H9 (cell line): ENCODE measurements at regions not wholly inside any gene's neighbourhood (a gene's known extent, or its start where the extent isn't known, plus 50 kb on each side); places are given as distances from the start of the nearest gene placed in this dataset.
A peak's percentile ranks its signal among the peaks of the same experiment; 100 is the strongest.

Experiments used
- DNase-seq: peaks from one replicate; pipeline ENCODE4 v3.0.0-alpha.2; 2017
- H2AFZ ChIP-seq: one replicate; pipeline ENCODE4 v1.6.1; 2013; ENCODE audit warnings: mild to moderate bottlenecking, low read length, control low read depth, moderate library complexity
- H2AK5ac ChIP-seq: 2 replicates; pipeline ENCODE4 v1.6.1; 2013; ENCODE audit warnings: low read length, control low read depth, mixed read lengths; ENCODE audit not compliant: insufficient read length
- H2BK120ac ChIP-seq: one replicate; pipeline ENCODE4 v1.6.1; 2013; ENCODE audit warnings: low read depth, mild to moderate bottlenecking, low read length, control low read depth, inconsistent platforms; ENCODE audit not compliant: poor library complexity, severe bottlenecking
- H2BK12ac ChIP-seq: 2 replicates; pipeline ENCODE4 v1.6.1; 2013; ENCODE audit warnings: low read length, control low read depth, mixed read lengths, low read depth; ENCODE audit not compliant: insufficient read length
- H2BK15ac ChIP-seq: 2 replicates; pipeline ENCODE4 v1.6.1; 2013; ENCODE audit warnings: low read depth, low read length, control low read depth
- H2BK20ac ChIP-seq: one replicate; pipeline ENCODE4 v1.6.1; 2013; ENCODE audit warnings: low read depth, mild to moderate bottlenecking, low read length, control low read depth, inconsistent platforms; ENCODE audit not compliant: poor library complexity, severe bottlenecking
- H2BK5ac ChIP-seq: 2 replicates; pipeline ENCODE4 v1.6.1; 2013; ENCODE audit warnings: low read length, control low read depth, mixed read lengths; ENCODE audit not compliant: insufficient read length
- H3K14ac ChIP-seq: 2 replicates; pipeline ENCODE4 v1.6.1; 2013; ENCODE audit warnings: low read length, control low read depth; ENCODE audit not compliant: insufficient read depth
- H3K18ac ChIP-seq: 2 replicates; pipeline ENCODE4 v1.6.1; 2013; ENCODE audit warnings: low read depth, mild to moderate bottlenecking, mixed read lengths, low read length, control low read depth; ENCODE audit not compliant: insufficient read length
- H3K23ac ChIP-seq: 2 replicates; pipeline ENCODE4 v1.6.1; 2013; ENCODE audit warnings: low read length, control low read depth, mixed read lengths, low read depth; ENCODE audit not compliant: insufficient read length
- H3K23me2 ChIP-seq: 2 replicates; pipeline ENCODE4 v1.6.1; 2013; ENCODE audit warnings: low read depth, mild to moderate bottlenecking, mixed read lengths, low read length, control low read depth; ENCODE audit not compliant: insufficient read length, poor library complexity, severe bottlenecking
- H3K27ac ChIP-seq: 2 replicates; pipeline ENCODE4 v1.5.1; 2013; ENCODE audit warnings: low read length, control low read depth, mixed read lengths, low read depth; ENCODE audit not compliant: insufficient read length
- H3K27me3 ChIP-seq: 2 replicates; pipeline ENCODE4 v1.6.1; 2013; ENCODE audit warnings: low read length, control low read depth, inconsistent platforms; ENCODE audit not compliant: insufficient read depth
- H3K4ac ChIP-seq: 2 replicates; pipeline ENCODE4 v1.6.1; 2013; ENCODE audit warnings: low read depth, mild to moderate bottlenecking, control low read depth, inconsistent platforms, low read length, moderate library complexity
- H3K4me1 ChIP-seq: 2 replicates; pipeline ENCODE4 v1.6.1; 2013; ENCODE audit warnings: low read length, control low read depth, inconsistent platforms; ENCODE audit not compliant: insufficient read depth
- H3K4me2 ChIP-seq: 2 replicates; pipeline ENCODE4 v1.6.1; 2013; ENCODE audit warnings: low read length, control low read depth, mixed read lengths; ENCODE audit not compliant: insufficient read length, insufficient read depth
- H3K56ac ChIP-seq: 2 replicates; pipeline ENCODE4 v1.6.1; 2013; ENCODE audit warnings: low read depth, mild to moderate bottlenecking, mixed read lengths, low read length, control low read depth; ENCODE audit not compliant: insufficient read length
- H3K79me1 ChIP-seq: 2 replicates; pipeline ENCODE4 v1.6.1; 2013; ENCODE audit warnings: low read depth, mild to moderate bottlenecking, moderate library complexity, low read length, control low read depth, inconsistent platforms; ENCODE audit not compliant: insufficient read depth, poor library complexity, severe bottlenecking
- H3K79me2 ChIP-seq: 2 replicates; pipeline ENCODE4 v1.6.1; 2013; ENCODE audit warnings: low read length, control low read depth, inconsistent platforms; ENCODE audit not compliant: insufficient read depth
- H3K9ac ChIP-seq: 2 replicates; pipeline ENCODE4 v1.6.1; 2013; ENCODE audit warnings: low read length, control low read depth, mixed read lengths; ENCODE audit not compliant: insufficient read length; ENCODE audit errors: extremely low read depth
- H3K9me3 ChIP-seq: one replicate; pipeline ENCODE4 v1.6.1; 2013; ENCODE audit warnings: low read depth, low read length, inconsistent platforms; ENCODE audit not compliant: control insufficient read depth
- H3T11ph ChIP-seq: one replicate; pipeline ENCODE4 v1.6.1; 2013; ENCODE audit warnings: mild to moderate bottlenecking, low read length, control low read depth, inconsistent platforms
- H4K20me1 ChIP-seq: one replicate; pipeline ENCODE4 v1.6.1; 2013; ENCODE audit not compliant: control insufficient read depth, insufficient read length, insufficient read depth
- H4K5ac ChIP-seq: 2 replicates; pipeline ENCODE4 v1.6.1; 2013; ENCODE audit warnings: low read depth, mild to moderate bottlenecking, mixed read lengths, low read length, control low read depth; ENCODE audit not compliant: insufficient read length
- H4K8ac ChIP-seq: replicated peaks from 2 replicates; pipeline ENCODE4 v1.6.1; 2013; ENCODE audit warnings: low read length, control low read depth, mixed read lengths, low read depth; ENCODE audit not compliant: insufficient read length
- H4K91ac ChIP-seq: 2 replicates; pipeline ENCODE4 v1.6.1; 2013; ENCODE audit warnings: low read depth, mild to moderate bottlenecking, moderate library complexity, mixed read lengths, low read length, control low read depth; ENCODE audit not compliant: insufficient read length
- H3K27ac Mint-ChIP-seq, 3 experiments: 2 replicates in 2 of 3; 3 replicates in 1 of 3; pipeline ENCODE4 v1.8.0; 2020 to 2021; ENCODE audit warnings: mixed read lengths in 3 of 3, mild to moderate bottlenecking in 1 of 3, moderate library complexity in 1 of 3
- H3K27me3 Mint-ChIP-seq: 2 replicates; pipeline ENCODE4 v1.8.0; 2021; ENCODE audit warnings: low read depth, mild to moderate bottlenecking, moderate library complexity, mixed read lengths
- H3K36me3 Mint-ChIP-seq, 3 experiments: 2 replicates in 2 of 3; 3 replicates in 1 of 3; pipeline ENCODE4 v1.8.0; 2020 to 2021; ENCODE audit warnings: low read depth in 3 of 3, mixed read lengths in 3 of 3; ENCODE audit not compliant: insufficient read depth in 1 of 3
- H3K4me1 Mint-ChIP-seq, 2 experiments: 2 replicates each; pipeline ENCODE4 v1.8.0; 2020; ENCODE audit warnings: mixed read lengths in 2 of 2
- H3K4me3 Mint-ChIP-seq, 2 experiments: 2 replicates in 1 of 2; 3 replicates in 1 of 2; pipeline ENCODE4 v1.8.0; 2020 to 2021; ENCODE audit warnings: mild to moderate bottlenecking in 2 of 2, mixed read lengths in 2 of 2, moderate library complexity in 1 of 2
- H3K9me3 Mint-ChIP-seq, 2 experiments: 2 replicates in 1 of 2; 3 replicates in 1 of 2; pipeline ENCODE4 v1.8.0; 2020; ENCODE audit warnings: mild to moderate bottlenecking in 2 of 2, mixed read lengths in 2 of 2, moderate library complexity in 1 of 2
- CTCF ChIP-seq: fragments of 200-600 bp; sonication (generic); conservative IDR thresholded peaks from 3 replicates; pipeline ENCODE4 v1.8.0; 2021; ENCODE audit warnings: antibody characterized with exemption, mild to moderate bottlenecking
- WGBS: extraction: QIAGEN DNeasy Blood & Tissue Kit; methylation state at CpG from one replicate; pipeline ENCODE4 v1.1.7; 2013; ENCODE audit warnings: missing lambda C conversion rate, low lambda C conversion rate, mixed read lengths; ENCODE audit not compliant: insufficient read length; ENCODE audit errors: extremely low coverage; 5-methylcytosine and 5-hydroxymethylcytosine counted together

GRCh38 chr7:70887186-70887585 is 244.8 kb upstream of the GALNT17 start:
- H4K5ac ChIP-seq, result no peak overlapping the region
- no peak for TF ChIP-seq CTCF
- no peak overlapping the region for H2BK5ac ChIP-seq
- no peak overlapping the region for H2BK15ac ChIP-seq
- H3T11ph ChIP-seq, result no peak overlapping the region
- H3K23me2 ChIP-seq, result no peaks in the 10 kb centered on the region
- H3K27ac ChIP-seq, result no peak overlapping the region
- H3K79me1 ChIP-seq, result no peaks in the 10 kb centered on the region
- H3K4ac ChIP-seq, result no peak overlapping the region
- H3K4me1 Mint-ChIP-seq, result peaks cover 35 to 43% of the 10 kb centered on the region in 2 experiments
- peak overlapping the region; percentile 28 for H2AK5ac ChIP-seq
- no peaks in the 10 kb centered on the region for H4K20me1 ChIP-seq
- no peak overlapping the region for H2BK120ac ChIP-seq
- H3K9ac ChIP-seq, result no peak overlapping the region
- H3K14ac ChIP-seq, result no peak overlapping the region
- H3K27me3 Mint-ChIP-seq, result no peaks in the 10 kb centered on the region; the same call in none of the 2 replicates
- H2BK12ac ChIP-seq, result no peak overlapping the region
- H3K4me1 ChIP-seq, result peaks cover 10% of the 10 kb centered on the region; the same call in 1 of the 2 replicates
- H2AFZ ChIP-seq, result no peak overlapping the region
- no peak overlapping the region for H3K4me3 Mint-ChIP-seq
- H3K9me3 ChIP-seq, result peaks cover 36% of the 10 kb centered on the region
- no peaks in the 10 kb centered on the region for H3K27me3 ChIP-seq
- no peak for DNase-seq
- H4K91ac ChIP-seq, result peak overlapping the region; percentile 52
- peaks cover 36 to 67% (median 37%) of the 10 kb centered on the region in 3 experiments for H3K36me3 Mint-ChIP-seq
- H3K27ac Mint-ChIP-seq, result peak overlapping the region; percentile 0 to 87 (median 2); a peak in 6 of 7 replicates
- H3K79me2 ChIP-seq, result no peaks in the 10 kb centered on the region
- H3K18ac ChIP-seq, result peak overlapping the region; percentile 10
- no peak overlapping the region for H3K23ac ChIP-seq
- H4K8ac ChIP-seq, result no peak overlapping the region
- peaks cover 51 to 58% of the 10 kb centered on the region in 2 experiments for H3K9me3 Mint-ChIP-seq
- no peak overlapping the region for H2BK20ac ChIP-seq
- H3K56ac ChIP-seq, result no peak overlapping the region
- H3K4me2 ChIP-seq, result no peak overlapping the region
- WGBS, result no CpG with 5 or more reads among the region's 1 CpG
